GM12865 (cell line): ENCODE measurements at regions not wholly inside any gene's neighbourhood (a gene's known extent, or its start where the extent isn't known, plus 50 kb on each side); places are given as distances from the start of the nearest gene placed in this dataset.

Experiments
- DNase-seq: peaks from one replicate; pipeline ENCODE4 v3.0.0; 2010; ENCODE audit warnings: low read depth
- H3K4me3 ChIP-seq: 2 replicates; pipeline ENCODE4 v1.5.1; 2011; ENCODE audit warnings: mild to moderate bottlenecking, low read depth, low read length, control low read depth
- TF ChIP-seq, protein P1 (sequence below): IDR thresholded peaks from 2 replicates; pipeline ENCODE4 v1.5.1; 2011; ENCODE audit warnings: low read length, control low read depth, low read depth, inconsistent platforms; ENCODE audit not compliant: insufficient read depth; ENCODE audit errors: missing control alignments

DNA sequence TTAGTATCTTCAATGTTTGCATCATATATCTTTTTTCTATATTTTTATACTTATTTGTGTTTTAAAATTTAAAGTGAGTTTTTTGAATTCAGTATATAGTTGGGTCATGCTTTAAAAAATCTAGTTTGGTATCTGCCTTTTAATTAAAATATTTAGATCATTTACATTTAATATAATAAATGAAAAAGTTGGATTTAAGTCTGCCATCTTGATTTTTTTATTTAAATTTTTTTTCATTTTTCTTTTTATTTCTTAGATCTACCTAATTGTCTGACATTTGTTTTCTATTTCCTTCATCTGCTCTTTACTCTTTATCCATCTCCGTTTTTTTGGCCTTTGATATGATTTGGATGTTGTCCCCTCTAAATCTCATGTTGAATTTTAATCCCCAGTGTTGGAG is 50.0 kb upstream of the N4BP1 start:
- TF ChIP-seq, protein P1, sequence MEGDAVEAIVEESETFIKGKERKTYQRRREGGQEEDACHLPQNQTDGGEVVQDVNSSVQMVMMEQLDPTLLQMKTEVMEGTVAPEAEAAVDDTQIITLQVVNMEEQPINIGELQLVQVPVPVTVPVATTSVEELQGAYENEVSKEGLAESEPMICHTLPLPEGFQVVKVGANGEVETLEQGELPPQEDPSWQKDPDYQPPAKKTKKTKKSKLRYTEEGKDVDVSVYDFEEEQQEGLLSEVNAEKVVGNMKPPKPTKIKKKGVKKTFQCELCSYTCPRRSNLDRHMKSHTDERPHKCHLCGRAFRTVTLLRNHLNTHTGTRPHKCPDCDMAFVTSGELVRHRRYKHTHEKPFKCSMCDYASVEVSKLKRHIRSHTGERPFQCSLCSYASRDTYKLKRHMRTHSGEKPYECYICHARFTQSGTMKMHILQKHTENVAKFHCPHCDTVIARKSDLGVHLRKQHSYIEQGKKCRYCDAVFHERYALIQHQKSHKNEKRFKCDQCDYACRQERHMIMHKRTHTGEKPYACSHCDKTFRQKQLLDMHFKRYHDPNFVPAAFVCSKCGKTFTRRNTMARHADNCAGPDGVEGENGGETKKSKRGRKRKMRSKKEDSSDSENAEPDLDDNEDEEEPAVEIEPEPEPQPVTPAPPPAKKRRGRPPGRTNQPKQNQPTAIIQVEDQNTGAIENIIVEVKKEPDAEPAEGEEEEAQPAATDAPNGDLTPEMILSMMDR: no peak
- H3K4me3 ChIP-seq: no peak overlapping the region
- no peak for DNase-seq
